AG04449 (cell line): ENCODE measurements at regions not wholly inside any gene's neighbourhood (a gene's known extent, or its start where the extent isn't known, plus 50 kb on each side); places are given as distances from the start of the nearest gene placed in this dataset.

ENCODE experiments used
- CTCF ChIA-PET: fragments of 350-600 bp; formaldehyde crosslinking; extraction: SDS; loops from one replicate; lab custom pipeline; 2021; ENCODE audit warnings: antibody characterized with exemption; lab: Yijun Ruan, JAX
- POLR2A ChIA-PET: fragments of 400-600, 350-600 bp; formaldehyde crosslinking; extraction: SDS; loops from one replicate; lab custom pipeline; 2020; ENCODE audit warnings: antibody characterized with exemption, inconsistent platforms; lab: Yijun Ruan, JAX
- DNase-seq: peaks from one replicate; pipeline ENCODE4 v3.0.0-alpha.2; 2010; ENCODE audit warnings: low read depth, low spot score
- H3K4me3 ChIP-seq: 2 replicates; pipeline ENCODE4 v1.5.1; 2011; ENCODE audit warnings: low read depth, mild to moderate bottlenecking, control low read depth, low read length
- TF ChIP-seq, protein P1 (sequence below): IDR thresholded peaks from one replicate; pipeline ENCODE4 v1.5.1; 2011; ENCODE audit warnings: mild to moderate bottlenecking, moderate library complexity, low read length, control low read depth, inconsistent platforms; ENCODE audit not compliant: insufficient read depth; ENCODE audit errors: missing control alignments

DNA sequence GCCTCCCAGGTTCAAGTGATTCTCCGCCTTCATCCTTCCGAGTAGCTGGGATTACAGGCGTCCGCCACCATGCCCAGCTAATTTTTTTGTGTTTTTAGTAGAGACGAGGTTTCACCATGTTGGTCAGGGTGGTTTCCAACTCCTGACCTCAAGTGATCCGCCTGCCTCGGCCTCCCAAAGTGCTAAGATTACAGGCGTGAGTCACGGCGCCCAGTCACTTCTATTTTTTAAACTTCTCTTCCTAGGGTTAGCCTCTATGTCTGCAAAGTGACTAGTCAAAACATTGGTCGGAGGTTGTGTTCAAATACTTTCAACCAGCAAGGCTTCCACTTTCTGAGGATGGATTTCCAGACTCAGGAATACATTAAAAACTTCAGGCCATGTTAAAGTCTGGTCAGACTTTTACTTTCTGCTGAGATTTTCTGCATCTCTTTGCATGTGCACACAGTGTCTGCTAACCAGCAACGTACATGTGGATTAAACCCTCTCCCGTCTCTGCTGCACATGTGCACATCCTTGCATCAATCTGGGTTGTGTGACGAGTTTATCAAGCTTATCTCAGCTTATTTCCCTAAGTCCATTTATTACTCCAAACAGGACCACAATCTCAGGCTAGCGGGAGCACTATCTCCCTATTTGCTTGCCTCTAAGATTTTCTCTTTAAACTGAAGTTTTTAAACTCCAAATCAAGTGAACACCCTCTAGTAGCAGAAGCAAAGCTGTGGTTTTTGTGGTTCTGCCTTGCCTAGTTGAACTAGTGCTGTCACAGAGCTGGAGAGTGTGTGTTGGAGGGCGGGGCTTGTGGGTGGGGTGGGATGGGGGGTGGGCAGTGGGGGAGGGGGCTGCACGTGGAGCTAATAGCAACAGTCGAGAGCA lies 525.2 kb upstream of the GOT2 start:
- POLR2A ChIA-PET, result no interaction called here
- TF ChIP-seq, protein P1, sequence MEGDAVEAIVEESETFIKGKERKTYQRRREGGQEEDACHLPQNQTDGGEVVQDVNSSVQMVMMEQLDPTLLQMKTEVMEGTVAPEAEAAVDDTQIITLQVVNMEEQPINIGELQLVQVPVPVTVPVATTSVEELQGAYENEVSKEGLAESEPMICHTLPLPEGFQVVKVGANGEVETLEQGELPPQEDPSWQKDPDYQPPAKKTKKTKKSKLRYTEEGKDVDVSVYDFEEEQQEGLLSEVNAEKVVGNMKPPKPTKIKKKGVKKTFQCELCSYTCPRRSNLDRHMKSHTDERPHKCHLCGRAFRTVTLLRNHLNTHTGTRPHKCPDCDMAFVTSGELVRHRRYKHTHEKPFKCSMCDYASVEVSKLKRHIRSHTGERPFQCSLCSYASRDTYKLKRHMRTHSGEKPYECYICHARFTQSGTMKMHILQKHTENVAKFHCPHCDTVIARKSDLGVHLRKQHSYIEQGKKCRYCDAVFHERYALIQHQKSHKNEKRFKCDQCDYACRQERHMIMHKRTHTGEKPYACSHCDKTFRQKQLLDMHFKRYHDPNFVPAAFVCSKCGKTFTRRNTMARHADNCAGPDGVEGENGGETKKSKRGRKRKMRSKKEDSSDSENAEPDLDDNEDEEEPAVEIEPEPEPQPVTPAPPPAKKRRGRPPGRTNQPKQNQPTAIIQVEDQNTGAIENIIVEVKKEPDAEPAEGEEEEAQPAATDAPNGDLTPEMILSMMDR, result no peak
- H3K4me3 ChIP-seq, result no peak overlapping the region
- CTCF ChIA-PET, result interaction anchor here (1.1 kb wide), 1 partner anchor 10 kb away, joined by 3 read pairs; no protein-coding TSS in a partner anchor
- no peak for DNase-seq

DNA sequence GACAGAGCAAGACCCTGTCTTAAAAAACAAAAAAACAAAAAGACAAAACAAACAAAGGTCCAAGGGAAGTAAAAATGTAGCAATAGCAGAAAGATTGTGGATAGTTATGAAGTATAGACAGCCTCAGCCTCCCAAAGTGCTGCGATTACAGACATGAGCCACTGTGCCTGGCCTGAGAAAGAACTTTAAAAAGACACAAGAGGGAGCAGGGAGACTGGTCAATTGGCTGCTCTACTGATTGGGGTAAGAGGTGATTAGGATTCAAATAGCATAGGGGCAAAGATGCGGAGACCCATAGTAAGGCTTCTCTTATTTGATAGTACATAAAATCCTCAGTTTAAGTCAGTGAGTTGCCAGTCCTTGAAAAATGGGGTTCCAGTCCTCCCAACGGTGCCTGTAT lies 518.2 kb upstream of the GOT2 start:
- H3K4me3 ChIP-seq, result no peak overlapping the region
- DNase-seq, result no peak
- ChIA-PET POLR2A (no interaction called here), CTCF (no interaction called here)
- TF ChIP-seq, protein P1, result no peak

DNA sequence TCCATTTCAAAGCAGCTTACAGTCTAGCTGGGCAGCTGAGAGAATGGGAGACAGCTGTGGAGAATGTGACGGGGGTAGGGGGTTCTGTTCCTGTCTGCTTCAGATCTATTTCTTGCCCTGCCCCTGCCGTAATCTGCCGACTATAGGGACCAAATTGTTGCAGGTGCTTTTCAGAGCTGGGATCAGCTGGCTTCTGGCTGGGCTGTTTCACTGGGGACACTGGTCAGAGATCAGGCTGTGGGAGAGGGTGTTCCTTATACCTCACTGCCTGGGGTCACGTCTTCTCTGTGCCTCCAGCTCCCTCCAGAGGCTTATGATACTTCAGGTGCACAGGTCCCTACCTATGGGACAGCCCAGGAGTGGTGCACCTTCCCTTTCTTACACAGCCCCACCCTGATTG lies 514.9 kb upstream of the GOT2 start:
- TF ChIP-seq, protein P1, result no peak
- ChIA-PET POLR2A (no interaction called here), CTCF (no interaction called here)
- DNase-seq, result no peak
- H3K4me3 ChIP-seq, result no peak overlapping the region

DNA sequence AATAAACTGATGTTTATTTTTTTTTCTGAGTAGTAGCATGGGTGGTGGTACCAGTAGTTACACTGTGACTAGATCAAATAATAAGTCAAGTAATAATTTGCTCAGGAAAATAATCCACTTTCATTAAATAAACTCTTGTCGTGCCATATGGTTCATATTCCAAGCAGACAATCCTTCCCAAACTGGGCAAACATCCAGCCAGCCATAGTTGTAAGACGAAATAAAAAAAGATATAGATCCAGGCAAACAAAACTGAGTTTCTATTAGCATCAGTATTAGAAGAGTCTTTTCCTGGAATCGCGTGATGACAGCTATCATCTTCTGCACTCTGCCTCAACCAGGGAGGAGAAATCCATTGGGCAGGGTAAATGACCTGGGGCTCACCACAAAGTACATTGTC lies 508.4 kb upstream of the GOT2 start:
- POLR2A ChIA-PET, result no interaction called here
- no peak overlapping the region for H3K4me3 ChIP-seq
- CTCF ChIA-PET, result no interaction called here
- no peak for DNase-seq
- TF ChIP-seq, protein P1, result no peak

DNA sequence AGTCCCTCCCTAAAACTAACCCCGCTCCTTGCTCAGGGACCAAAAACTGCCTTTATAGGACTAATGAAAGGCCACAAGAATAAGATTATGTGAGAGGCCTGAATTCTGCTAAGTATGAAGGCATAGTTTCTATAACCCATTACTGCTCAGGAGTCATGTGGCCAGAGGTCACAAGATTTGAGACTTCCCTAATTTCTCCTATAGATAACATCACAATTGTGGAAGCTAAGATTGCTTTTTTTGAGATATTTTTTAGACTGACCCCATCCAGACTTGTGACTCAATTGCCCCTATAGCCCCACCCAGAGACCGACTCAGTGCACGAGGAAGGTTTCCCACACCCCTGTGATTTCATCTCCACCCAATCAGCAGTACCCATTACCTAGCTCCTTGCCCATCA lies 504.1 kb upstream of the GOT2 start:
- TF ChIP-seq, protein P1, result no peak
- ChIA-PET CTCF (no interaction called here), POLR2A (no interaction called here)
- DNase-seq, result no peak
- no peak overlapping the region for H3K4me3 ChIP-seq

DNA sequence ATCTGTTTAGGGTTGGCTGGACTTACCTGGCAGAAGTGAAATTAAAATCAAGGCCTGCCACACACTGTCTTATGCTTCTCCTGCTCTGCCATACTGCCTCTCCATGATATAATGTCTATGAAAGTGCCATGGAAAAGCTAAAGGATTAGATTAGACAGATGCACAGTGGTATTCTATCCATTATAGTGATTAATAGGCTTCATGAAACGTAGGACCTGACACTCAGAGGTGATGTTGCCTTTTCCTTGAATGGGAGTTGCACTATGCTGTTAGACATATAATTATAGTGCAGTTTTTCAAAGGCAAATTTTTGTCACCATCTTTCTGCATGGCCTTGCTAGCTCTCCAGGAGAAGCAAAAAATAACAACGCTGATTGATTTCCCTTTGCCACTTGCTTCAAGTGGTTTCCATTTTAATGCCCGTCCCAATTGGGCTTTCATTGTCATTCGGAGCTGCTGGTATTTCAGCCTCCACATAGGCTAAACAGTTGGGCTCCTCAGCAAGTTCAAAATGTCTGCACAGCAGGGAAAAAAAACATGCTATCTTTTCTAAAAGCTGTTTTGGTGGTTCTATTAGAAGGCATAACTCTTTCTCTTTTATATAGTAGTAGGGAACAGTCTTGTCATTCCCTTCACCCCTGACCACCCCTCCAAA lies 502.8 kb upstream of the GOT2 start:
- TF ChIP-seq, protein P1, result no peak
- no peak overlapping the region for H3K4me3 ChIP-seq
- ChIA-PET CTCF (no interaction called here), POLR2A (interaction anchor here (0.7 kb wide), 1 partner anchor 356 kb away, joined by 3 read pairs; no protein-coding TSS in a partner anchor)
- DNase-seq, result no peak
